ENCODE measurements at regions not wholly inside any gene's neighbourhood (a gene's known extent, or its start where the extent isn't known, plus 50 kb on each side); places are given as distances from the start of the nearest gene placed in this dataset.

DNA sequence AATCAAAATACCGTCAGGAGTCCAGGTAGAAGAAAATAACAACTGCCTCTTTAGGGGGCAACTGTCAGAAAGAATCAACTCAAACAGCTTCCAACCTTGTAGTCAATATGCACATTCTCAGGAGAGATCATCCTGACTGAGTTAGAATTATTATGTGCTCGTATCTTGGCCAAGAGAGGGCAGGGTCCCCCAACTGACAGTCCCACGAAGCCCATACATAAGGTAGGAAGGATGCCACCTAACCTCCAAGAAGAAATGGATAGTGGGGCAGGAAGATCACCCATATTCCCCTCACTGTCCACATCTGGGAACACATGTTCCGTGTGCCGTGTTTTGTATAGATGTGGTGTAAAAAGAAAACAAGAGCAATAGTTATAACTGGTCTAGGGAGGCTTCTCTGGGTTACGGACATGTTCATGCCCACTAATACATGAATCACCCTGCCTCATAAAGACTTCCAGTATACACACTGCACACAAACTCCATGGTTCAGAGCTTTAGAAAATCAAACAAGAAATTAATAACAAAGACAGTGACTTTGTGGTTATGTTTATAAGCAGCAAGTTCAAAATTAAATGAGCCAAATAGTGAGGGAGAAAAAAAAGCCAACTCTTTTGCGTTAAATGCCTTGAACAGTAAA, 295.6 kb downstream of the FGFR2 start:
- in situ Hi-C loops (cut with HindIII; ENCODE audit: low sequenced_read_pairs): no loop called here
- TF ChIP-seq, protein P1, sequence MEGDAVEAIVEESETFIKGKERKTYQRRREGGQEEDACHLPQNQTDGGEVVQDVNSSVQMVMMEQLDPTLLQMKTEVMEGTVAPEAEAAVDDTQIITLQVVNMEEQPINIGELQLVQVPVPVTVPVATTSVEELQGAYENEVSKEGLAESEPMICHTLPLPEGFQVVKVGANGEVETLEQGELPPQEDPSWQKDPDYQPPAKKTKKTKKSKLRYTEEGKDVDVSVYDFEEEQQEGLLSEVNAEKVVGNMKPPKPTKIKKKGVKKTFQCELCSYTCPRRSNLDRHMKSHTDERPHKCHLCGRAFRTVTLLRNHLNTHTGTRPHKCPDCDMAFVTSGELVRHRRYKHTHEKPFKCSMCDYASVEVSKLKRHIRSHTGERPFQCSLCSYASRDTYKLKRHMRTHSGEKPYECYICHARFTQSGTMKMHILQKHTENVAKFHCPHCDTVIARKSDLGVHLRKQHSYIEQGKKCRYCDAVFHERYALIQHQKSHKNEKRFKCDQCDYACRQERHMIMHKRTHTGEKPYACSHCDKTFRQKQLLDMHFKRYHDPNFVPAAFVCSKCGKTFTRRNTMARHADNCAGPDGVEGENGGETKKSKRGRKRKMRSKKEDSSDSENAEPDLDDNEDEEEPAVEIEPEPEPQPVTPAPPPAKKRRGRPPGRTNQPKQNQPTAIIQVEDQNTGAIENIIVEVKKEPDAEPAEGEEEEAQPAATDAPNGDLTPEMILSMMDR (IDR thresholded peaks at IDR 0.05; ENCODE audit: low read depth, low read length): no peak
- no peak for DNase-seq (ENCODE audit: low read depth, low spot score)
- no peak overlapping the region for H3K4me3 ChIP-seq (ENCODE audit: low read depth, low read length)

DNA sequence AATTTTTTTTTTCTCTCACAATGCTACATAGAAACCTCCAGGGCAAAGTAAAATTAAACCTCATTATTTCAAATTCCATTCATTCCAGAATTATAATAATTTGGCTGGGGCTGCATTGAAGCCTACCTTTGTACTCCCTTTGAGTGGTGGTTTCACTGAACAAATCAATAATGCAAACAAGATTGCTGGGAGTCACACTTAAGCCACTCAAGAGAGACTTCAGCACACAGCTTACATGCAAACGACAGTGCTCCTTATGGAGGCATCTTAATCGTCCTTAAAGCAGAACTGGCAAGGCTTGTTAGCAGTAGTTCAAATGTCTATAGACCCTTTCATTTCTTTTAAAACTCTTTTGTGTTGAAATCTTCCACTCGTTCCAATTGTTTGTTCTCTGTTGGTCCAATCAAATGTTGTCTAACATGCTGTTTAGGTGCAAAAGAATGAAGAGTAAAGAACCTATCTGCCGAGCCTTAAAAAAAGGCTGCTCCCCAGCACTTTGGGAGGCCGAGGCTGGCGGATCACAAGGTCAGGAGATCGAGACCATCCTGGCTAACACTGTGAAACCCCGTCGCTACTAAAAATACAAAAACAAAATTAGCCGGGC, 294.9 kb downstream of the FGFR2 start:
- no peak for DNase-seq (ENCODE audit: low read depth, low spot score)
- in situ Hi-C loops (cut with HindIII; ENCODE audit: low sequenced_read_pairs): no loop called here
- TF ChIP-seq, protein P1 (IDR thresholded peaks at IDR 0.05; ENCODE audit: low read depth, low read length): no peak
- no peak overlapping the region for H3K4me3 ChIP-seq (ENCODE audit: low read depth, low read length)

DNA sequence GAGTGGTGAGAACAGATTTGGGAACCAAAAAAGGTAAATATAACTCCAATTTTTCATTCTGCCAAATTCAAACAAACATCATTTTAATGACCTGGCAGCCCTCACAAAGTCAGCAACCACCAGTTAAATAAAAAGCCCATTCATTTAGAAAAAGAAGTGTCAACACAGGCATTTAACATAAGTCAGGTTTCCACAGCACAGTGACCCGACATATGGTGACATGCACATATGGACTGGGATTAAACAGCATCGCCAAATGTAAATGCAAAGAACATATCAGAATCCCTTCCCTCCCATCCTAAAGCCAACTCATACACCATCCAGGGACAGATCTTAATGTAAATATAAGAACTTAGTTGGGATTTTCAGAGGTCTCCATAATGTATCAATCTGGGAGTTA, 293.2 kb downstream of the FGFR2 start:
- in situ Hi-C loops (cut with HindIII; ENCODE audit: low sequenced_read_pairs): no loop called here
- TF ChIP-seq, protein P1 (IDR thresholded peaks at IDR 0.05; ENCODE audit: low read depth, low read length): no peak
- no peak overlapping the region for H3K4me3 ChIP-seq (ENCODE audit: low read depth, low read length)
- no peak for DNase-seq (ENCODE audit: low read depth, low spot score)

DNA sequence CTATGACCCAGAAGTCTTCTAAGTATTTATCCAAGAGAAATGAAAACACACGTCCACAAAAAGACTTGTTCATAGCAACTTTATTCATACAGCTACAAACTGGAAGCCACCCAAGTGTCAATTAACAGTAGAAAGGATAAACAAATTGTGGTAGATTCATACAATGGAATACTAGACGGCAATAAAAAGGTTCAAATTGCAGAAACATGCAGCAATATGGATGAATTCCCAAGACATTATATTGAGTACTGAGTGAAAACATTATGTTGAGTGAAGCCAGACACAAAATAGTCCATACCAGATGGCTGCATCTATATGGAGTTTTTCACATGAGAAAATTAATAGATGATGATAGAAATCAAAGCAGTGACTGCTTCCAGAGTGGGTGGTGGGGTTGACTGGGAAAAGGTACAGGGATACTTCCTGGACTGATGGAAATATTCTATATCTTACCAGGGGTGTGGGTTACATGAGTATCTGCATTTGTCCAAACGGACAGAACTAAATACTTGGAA, 292.0 kb downstream of the FGFR2 start:
- no peak for DNase-seq (ENCODE audit: low read depth, low spot score)
- in situ Hi-C loops (cut with HindIII; ENCODE audit: low sequenced_read_pairs): no loop called here
- no peak overlapping the region for H3K4me3 ChIP-seq (ENCODE audit: low read depth, low read length)
- TF ChIP-seq, protein P1 (IDR thresholded peaks at IDR 0.05; ENCODE audit: low read depth, low read length): no peak

DNA sequence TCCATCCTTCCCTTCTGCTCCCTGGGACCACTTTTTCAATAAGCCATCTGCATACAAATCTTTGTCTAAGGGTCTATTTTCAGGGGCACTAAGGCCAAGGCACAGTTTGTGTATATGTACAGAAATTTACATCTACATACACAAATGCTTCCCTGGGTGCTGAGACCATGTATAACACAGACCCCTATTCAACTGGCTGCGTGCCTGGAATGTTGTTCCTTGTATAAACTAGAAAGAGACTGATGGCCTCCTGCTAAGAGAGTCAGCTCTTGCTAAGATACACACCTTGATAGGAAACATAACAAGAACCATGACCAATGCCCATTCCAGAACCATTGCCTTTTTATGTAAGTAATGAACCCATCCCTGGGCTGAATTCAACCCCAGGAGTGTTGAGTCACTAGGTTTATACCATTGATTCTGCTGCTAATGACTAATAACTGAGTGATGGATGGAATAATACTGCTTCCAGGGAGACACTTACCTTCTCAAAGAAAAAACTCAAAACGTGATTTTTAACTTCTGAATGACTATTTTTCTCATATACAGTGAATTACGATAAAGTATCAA, 290.7 kb downstream of the FGFR2 start:
- in situ Hi-C loops (cut with HindIII; ENCODE audit: low sequenced_read_pairs): no loop called here
- no peak overlapping the region for H3K4me3 ChIP-seq (ENCODE audit: low read depth, low read length)
- TF ChIP-seq, protein P1 (IDR thresholded peaks at IDR 0.05; ENCODE audit: low read depth, low read length): no peak
- no peak for DNase-seq (ENCODE audit: low read depth, low spot score)

DNA sequence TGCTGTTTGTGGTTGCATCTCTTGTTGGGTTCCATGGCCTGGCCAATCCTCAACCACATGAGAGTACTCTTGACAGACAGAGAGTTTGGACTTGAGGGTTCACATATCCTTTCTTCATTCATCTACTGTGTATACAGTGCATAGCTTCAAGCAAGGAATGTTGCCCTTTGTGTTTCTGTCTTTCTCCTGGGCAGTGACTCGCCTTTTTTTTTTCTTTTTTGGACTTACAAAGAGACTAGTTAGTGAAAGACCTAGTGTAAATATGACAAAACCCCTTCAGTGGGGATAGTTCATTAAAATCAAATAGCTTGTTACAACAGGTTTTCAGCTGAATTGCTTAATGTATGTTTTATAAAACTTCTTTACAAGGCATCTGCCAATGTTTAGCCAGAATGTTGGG, 290.2 kb downstream of the FGFR2 start:
- no peak for DNase-seq (ENCODE audit: low read depth, low spot score)

More for the DNA sequence above, 290.2 kb downstream of the FGFR2 start:
- H3K4me3 ChIP-seq (ENCODE audit: low read depth, low read length): no peak overlapping the region
- TF ChIP-seq, protein P1 (IDR thresholded peaks at IDR 0.05; ENCODE audit: low read depth, low read length): no peak
- in situ Hi-C loops (cut with HindIII; ENCODE audit: low sequenced_read_pairs): no loop called here

Measured in astrocyte of the spinal cord (primary cell).